ENCODE measurements at regions not wholly inside any gene's neighbourhood (a gene's known extent, or its start where the extent isn't known, plus 50 kb on each side); places are given as distances from the start of the nearest gene placed in this dataset.

DNA sequence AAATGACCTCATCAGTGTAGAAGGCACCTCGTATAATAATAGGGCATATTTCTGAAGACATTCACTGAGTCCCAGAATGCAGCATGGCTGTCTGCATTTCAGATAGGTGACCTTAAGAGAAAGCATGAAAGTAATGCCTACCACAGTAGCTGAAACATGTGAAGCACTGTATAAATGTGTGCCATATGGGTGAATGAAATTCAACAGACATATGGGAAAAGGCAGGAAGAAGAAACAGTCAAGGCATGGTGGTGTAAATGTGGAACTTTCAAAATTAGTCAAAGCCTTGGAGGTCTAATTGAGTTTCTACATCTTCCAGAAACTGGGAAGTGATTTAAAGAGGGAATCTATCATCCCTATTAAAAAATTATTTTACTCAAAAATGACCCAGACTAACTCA, 698.2 kb upstream of the GOT2 start:
- TF ChIP-seq GATA2 (IDR thresholded peaks at IDR 0.05; ENCODE audit: low read depth, low read length) = no peak
- TF ChIP-seq GATA3 (IDR thresholded peaks at IDR 0.05; ENCODE audit: low read depth, low read length) = no peak

DNA sequence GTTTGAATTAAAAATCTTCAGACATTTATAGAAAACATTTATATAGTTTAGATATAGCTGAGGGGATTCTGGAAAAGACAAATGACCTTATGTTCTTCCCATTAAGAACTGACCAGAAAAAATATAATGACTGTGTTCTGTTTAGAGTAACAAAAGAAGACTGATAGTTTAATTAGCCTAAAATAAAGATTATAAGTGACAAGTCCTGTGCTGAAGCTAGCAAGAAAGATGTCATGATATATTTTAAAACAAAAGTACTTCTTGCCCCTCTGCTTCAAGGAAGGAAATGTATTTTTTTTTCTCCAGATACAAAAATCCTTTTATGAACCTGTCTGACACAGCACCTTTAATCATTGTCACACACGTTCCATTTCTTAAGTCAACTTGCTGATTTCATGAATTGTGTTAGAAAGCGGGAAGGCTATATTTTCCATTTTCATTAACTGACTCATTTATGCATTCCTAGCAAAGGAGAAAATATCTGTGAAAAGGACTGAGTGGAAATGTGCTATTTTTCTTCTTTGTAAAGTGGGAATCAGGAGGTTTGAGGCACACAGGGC, 690.7 kb upstream of the GOT2 start:
- TF ChIP-seq GATA3 (IDR thresholded peaks at IDR 0.05; ENCODE audit: low read depth, low read length) = no peak
- no peak for TF ChIP-seq GATA2 (IDR thresholded peaks at IDR 0.05; ENCODE audit: low read depth, low read length)

DNA sequence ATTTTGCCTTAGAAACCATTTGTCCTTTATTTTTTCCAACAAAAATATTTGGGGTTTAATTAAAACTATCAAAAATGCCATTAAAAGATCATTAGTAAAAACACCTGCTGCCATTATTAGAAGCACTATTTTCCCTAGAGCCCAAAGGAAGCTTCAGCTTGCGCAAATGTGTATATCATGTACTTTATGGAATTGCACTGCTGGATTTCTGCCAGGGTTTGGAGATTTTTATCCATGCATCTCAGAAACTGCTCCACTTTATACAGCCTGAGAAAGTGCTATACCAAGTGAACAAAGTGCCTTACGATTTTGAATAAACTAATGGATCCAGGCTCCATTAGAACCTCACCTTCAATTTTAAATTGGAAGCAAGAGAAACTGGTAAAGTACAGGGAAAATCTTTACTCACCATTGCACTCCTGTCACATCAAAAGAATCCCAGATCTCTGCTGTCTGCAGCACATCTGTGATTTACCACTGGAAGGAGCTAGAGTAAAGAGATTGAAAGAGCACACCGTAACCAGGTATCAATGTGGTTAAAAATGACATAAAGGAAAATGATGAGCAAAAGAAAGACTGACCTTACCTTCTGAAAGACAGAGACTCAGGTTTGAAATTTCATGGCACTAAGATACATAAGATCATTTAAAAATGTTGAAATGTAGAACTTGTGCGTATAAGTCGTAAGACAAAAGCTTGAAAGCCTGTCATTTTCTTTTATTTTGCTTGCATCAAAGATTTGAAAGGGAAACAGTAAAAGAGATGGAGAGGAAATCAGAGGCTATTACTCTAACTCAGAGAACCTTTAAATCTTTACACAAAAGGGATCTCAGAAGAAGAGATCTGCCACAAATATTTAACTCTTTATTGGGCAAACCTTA, 678.1 kb upstream of the GOT2 start:
- TF ChIP-seq GATA3 (IDR thresholded peaks at IDR 0.05; ENCODE audit: low read depth, low read length) = no peak
- no peak for TF ChIP-seq GATA2 (IDR thresholded peaks at IDR 0.05; ENCODE audit: low read depth, low read length)

DNA sequence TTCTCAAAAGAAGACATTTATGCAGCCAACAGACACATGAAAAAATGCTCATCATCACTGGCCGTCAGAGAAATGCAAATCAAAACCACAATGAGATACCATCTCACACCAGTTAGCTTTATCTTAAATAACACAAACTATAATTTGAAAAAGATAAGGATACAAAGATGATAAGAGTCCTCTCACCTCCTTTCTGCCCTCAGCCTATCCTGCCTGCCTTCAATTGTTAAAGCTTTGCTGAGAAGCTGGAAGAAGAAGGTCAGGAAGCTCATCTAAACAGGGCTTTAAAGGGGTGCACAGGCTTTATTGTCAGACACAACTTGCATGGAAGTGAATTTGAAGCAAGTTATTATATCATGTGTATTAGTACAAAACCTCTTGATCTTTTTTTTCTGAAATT, 676.3 kb upstream of the GOT2 start:
- TF ChIP-seq GATA3 (IDR thresholded peaks at IDR 0.05; ENCODE audit: low read depth, low read length) = no peak
- TF ChIP-seq GATA2 (IDR thresholded peaks at IDR 0.05; ENCODE audit: low read depth, low read length) = no peak

DNA sequence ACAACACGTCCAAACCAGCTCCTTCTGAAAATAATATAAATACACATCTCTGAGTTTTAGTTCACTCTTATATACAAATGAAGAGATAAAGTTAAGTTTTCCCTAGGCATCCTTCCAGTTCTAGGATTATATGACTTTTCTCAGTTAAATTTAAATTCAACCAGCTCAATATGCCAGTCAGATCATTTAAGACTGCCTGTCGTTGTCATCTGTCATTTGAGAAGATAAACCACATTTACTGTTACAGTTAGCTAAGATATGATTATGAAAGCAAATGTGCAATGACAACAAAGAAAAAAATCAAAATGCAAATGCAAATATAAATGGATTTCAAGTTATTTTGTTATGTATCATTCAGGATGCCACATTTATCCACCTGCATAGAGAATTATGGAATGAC, 671.7 kb upstream of the GOT2 start:
- TF ChIP-seq GATA2 (IDR thresholded peaks at IDR 0.05; ENCODE audit: low read depth, low read length) = no peak
- TF ChIP-seq GATA3 (IDR thresholded peaks at IDR 0.05; ENCODE audit: low read depth, low read length) = no peak

DNA sequence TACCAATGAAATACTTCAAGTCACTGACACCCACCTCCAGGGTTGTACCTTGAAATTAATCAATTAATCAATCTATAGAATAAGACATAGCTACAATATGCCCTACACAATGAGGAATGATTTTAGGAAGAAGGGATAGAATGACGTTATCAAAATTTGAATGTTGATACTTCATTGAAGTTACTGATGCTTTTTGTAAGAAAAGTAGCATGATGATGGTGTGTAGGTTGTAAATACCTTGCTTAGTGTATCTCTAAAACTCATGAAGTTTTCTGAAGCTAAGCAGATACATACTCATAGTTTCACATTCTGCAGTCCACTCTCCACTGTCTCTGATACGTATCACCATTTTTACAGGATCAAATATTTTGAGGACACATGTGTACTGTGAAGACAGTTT, 670.4 kb upstream of the GOT2 start:
- no peak for TF ChIP-seq GATA2 (IDR thresholded peaks at IDR 0.05; ENCODE audit: low read depth, low read length)
- TF ChIP-seq GATA3 (IDR thresholded peaks at IDR 0.05; ENCODE audit: low read depth, low read length) = no peak

DNA sequence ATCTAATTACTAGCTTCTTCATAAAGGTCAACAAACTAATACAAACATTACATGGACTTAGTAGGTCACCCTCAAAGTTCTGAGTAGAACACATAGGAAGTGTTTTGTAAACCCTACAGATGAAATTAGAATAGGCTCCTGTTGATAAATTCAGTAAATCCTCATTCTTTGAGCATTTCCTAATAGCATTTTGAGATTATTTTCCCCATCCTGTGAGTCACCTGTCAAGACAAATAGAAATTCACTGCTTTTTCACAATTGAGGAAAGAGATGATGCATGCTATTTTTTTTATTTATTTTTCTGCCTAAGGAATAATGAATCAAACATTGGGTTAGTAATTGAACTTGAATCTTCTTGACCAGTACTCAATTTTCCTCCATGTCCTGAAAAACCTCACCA, 666.7 kb upstream of the GOT2 start:
- TF ChIP-seq GATA2 (IDR thresholded peaks at IDR 0.05; ENCODE audit: low read depth, low read length) = no peak
- no peak for TF ChIP-seq GATA3 (IDR thresholded peaks at IDR 0.05; ENCODE audit: low read depth, low read length)

DNA sequence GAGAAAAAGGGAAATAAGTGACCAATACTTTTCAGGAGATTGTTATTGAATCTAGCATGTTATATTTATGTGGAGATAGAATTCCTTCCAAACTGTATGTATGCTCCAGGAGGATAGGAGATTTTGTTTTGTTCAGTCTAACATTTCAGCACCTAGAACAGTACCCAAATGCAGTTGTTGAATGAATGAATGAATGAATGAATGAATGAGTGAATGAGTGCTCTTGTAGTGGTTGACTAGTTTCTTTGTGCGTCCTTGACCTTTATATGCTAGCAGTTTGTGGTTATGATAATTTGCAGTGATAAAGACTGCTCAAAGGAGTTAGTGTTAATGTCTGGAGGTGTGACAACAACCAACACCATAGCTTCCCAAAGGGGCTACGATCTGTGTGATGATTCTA, 663.5 kb upstream of the GOT2 start:
- TF ChIP-seq GATA2 (IDR thresholded peaks at IDR 0.05; ENCODE audit: low read depth, low read length) (no peak), GATA3 (IDR thresholded peaks at IDR 0.05; ENCODE audit: low read depth, low read length) (no peak)

DNA sequence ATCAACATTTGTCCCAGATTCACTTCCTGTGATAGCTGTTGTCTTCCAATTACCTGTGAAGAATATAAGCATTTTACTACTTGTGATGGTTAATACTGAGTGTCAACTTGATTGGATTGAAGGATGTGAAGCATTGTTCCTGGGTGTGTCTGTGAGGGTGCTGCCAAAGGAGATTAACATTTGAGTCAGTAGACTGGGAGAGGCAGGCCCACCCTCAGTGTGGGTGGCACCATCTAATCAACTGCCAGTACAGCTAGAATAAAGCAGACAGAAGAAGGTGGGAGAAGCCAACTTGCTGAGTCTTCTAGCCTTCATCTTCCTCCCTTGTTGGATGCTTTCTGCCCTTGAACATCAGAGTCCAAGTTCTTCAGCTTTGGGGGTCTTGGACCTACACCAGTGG, 660.4 kb upstream of the GOT2 start:
- TF ChIP-seq GATA2 (IDR thresholded peaks at IDR 0.05; ENCODE audit: low read depth, low read length) (no peak), GATA3 (IDR thresholded peaks at IDR 0.05; ENCODE audit: low read depth, low read length) (no peak)

DNA sequence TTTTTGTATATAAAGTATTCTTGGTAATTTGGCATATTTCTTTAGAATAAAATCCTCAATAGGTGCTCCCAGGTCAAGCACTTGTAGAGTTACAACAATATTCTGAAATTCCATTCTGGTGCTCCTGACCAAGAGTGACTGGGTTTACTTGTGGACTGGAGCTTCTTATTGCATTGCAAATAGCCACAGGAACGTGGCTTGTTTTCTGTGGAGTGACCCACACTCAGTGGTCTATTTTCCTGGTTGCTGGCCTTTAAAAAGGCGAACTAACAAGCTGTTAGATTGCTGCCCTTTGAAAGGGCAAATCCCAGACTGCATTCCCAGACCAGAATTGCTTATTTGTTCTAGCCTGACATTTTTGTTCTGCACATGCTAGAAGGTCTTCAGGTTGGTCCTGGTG, 658.8 kb upstream of the GOT2 start:
- no peak for TF ChIP-seq GATA2 (IDR thresholded peaks at IDR 0.05; ENCODE audit: low read depth, low read length)
- no peak for TF ChIP-seq GATA3 (IDR thresholded peaks at IDR 0.05; ENCODE audit: low read depth, low read length)

DNA sequence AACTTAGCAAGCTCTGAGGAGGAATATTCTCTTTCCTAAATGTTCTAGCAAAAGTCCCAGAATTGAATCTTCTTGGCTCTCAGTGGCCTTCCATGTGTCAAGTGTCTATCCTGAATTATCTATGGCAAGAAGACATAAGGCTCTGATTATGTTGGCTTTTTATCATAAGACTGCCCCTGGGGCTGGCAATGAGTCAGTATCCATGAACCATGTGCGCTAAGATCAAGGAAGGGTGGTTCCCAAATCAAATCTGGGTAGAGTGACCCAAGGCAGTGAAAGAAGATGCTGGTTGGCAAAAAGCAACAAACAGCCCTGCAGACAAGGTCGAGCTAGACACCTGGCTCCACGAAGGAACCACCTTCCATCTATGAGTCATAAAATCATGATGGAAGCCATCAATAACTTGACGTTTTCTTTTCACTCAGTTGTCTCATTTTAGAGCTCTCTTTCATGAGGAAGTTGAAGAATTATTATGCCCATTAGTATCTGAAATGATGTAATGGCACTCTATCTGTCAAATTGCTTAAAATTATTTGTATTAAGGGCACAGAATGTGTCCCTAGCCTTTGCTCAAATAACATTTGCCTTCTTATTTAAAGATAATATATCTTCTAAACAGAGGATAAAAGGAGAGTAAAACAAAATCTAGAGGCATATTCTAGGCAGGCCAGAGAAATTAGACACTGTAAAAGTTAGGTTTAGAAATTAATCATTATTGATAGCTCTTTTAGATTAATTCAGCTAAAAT, 657.7 kb upstream of the GOT2 start:
- TF ChIP-seq GATA3 (IDR thresholded peaks at IDR 0.05; ENCODE audit: low read depth, low read length) (no peak), GATA2 (IDR thresholded peaks at IDR 0.05; ENCODE audit: low read depth, low read length) (no peak)

DNA sequence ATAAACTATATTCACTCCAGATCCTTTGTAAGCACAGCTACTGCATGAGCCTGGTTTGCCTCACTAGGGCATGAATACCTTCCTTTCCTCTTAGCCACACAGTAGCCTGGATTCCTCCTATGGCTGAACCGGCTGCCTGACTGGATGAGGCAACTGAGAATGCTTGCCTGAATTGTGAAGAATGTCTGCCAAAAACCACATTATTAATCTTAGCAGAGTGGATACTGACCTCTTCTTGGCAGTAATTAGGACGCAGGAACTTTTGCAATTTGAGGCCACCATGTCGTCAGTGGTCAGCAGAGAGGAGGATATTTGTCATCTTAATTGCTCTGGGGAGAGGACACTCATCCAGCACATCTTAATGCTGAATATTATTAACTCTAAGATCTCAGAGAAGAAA, 651.8 kb upstream of the GOT2 start:
- TF ChIP-seq GATA2 (IDR thresholded peaks at IDR 0.05; ENCODE audit: low read depth, low read length) (no peak), GATA3 (IDR thresholded peaks at IDR 0.05; ENCODE audit: low read depth, low read length) (no peak)

DNA sequence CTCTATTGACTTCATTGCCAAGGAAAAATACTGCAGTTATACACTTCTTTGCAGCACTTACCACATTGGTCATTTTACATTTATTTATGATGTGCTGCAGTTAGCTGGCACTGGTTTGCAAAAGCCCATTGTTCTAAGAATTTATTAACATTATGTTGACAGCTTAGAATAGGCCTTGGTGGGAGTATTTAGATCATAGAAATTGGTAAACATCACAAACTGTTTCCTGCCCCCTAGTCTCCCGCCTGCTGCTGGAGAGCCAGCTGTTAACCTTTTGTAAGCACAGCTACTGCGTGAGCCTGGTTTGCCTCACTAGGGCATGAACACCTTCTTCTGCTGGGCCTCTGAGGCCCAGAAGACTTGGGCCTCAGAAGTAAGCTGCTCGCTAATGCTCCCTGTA, 651.4 kb upstream of the GOT2 start:
- TF ChIP-seq GATA3 (IDR thresholded peaks at IDR 0.05; ENCODE audit: low read depth, low read length) = no peak
- TF ChIP-seq GATA2 (IDR thresholded peaks at IDR 0.05; ENCODE audit: low read depth, low read length) = no peak

DNA sequence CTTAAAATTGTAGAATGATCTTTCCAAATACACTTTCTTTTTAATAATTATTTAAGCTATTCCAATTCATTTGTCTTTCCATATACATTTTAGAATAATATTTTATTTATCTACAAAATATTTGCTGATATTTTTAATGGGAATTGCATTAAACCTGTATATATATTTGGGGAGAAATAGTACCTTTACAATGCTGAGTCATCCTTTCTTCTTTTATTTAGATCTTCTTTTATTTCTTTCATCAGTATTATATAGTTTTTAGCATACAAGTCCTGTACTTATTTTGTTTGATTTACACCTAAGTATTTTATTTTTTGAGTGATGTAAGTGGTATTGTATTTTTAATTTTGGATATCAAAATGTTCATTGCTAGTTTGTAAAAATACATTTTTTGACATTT, 639.5 kb upstream of the GOT2 start:
- TF ChIP-seq GATA3 (IDR thresholded peaks at IDR 0.05; ENCODE audit: low read depth, low read length) (no peak), GATA2 (IDR thresholded peaks at IDR 0.05; ENCODE audit: low read depth, low read length) (no peak)

DNA sequence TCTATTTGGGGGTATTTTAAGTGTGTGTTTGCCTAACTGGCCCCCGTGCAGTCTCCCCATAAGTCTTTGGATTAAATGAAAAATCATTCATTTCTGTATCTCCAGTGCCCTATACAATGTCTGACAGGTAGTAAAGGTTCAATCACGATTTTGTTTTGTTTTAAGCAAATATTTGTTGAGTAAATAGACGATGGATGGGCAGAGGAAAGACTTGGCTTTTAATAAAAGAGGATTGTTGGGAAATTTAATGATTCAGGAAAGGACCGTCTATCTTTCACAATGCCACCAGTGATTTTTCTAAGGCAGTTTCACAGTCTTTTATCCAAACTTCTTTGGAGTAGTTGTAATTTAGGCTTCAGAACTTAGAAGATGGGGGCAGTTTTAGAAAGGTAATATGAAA, 636.6 kb upstream of the GOT2 start:
- TF ChIP-seq GATA3 (IDR thresholded peaks at IDR 0.05; ENCODE audit: low read depth, low read length) (no peak), GATA2 (IDR thresholded peaks at IDR 0.05; ENCODE audit: low read depth, low read length) (no peak)

All from SH-SY5Y (cell line).